Spleen (tissue), 7 donors: ENCODE measurements at regions not wholly inside any gene's neighbourhood (a gene's known extent, or its start where the extent isn't known, plus 50 kb on each side); places are given as distances from the start of the nearest gene placed in this dataset.

Experiments used
- POLR2A ChIP-seq, 3 donors: fragments of 450-650 bp; IDR thresholded peaks; one replicate each; pipeline ENCODE4 v1.5.1; 2017; ENCODE audit warnings: antibody characterized with exemption in 3 of 3, mild to moderate bottlenecking in 1 of 3
- TF ChIP-seq, protein P1 (sequence below), 11 experiments: fragments of 200-600 bp in 7 of 11; fragments of 450-650 bp in 4 of 11; sonication (generic) in 4 of 11; IDR thresholded peaks in 8 of 11; conservative IDR thresholded peaks in 3 of 11; 1 replicate in 7 of 11; 2 replicates in 4 of 11; pipeline versions ENCODE4 v1.4.0 to v1.8.0; 2016 to 2021; ENCODE audit warnings: antibody characterized with exemption in 11 of 11, inconsistent platforms in 4 of 11, mild to moderate bottlenecking in 1 of 11
- donor health status: DM: no; HTN: no; CAD: no; lungs with moderate emphysema.
- donor health status: DM: no; HTN: no; CAD: no.
- donor health status: DM: no; HTN: no; CAD: no.

DNA sequence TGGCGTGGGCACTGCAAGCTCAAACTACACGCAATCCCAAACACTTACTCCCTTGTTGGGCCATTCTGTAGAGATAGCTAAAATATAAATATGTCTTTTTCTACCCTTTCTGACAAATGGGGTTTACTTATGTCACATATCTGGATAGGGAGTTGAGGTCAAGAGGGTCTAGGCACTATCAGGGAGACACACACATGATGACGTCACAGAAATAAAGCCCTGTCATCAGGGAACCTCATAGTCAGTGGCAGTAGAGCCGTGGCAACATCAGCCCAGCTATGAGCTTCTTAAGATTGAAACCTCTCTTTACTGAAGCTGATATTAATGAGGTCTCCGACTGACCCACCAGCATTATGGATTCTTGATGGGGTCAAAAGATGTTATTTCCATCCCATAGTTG is 234.6 kb upstream of the CDH7 start:
- TF ChIP-seq POLR2A (IDR thresholded peaks at IDR 0.05) = no peak
- TF ChIP-seq, protein P1, sequence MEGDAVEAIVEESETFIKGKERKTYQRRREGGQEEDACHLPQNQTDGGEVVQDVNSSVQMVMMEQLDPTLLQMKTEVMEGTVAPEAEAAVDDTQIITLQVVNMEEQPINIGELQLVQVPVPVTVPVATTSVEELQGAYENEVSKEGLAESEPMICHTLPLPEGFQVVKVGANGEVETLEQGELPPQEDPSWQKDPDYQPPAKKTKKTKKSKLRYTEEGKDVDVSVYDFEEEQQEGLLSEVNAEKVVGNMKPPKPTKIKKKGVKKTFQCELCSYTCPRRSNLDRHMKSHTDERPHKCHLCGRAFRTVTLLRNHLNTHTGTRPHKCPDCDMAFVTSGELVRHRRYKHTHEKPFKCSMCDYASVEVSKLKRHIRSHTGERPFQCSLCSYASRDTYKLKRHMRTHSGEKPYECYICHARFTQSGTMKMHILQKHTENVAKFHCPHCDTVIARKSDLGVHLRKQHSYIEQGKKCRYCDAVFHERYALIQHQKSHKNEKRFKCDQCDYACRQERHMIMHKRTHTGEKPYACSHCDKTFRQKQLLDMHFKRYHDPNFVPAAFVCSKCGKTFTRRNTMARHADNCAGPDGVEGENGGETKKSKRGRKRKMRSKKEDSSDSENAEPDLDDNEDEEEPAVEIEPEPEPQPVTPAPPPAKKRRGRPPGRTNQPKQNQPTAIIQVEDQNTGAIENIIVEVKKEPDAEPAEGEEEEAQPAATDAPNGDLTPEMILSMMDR (IDR thresholded peaks at IDR 0.05 in 8 of 11, conservative IDR thresholded peaks at IDR 0.05 in 3 of 11) = no peak
